GM19468 (cell line): ENCODE measurements at regions not wholly inside any gene's neighbourhood (a gene's known extent, or its start where the extent isn't known, plus 50 kb on each side); places are given as distances from the start of the nearest gene placed in this dataset.
"Not testable (repeated sequence)": the region's sequence is repeated elsewhere in the genome, so short reads cannot be mapped to it uniquely, and the experiment has no call there.

Experiments
- ATAC-seq: cut with Tn5 transposase; IDR thresholded peaks from one replicate; pipeline ENCODE4 v1.9.1; 2021; ENCODE audit warnings: mild to moderate bottlenecking, moderate library complexity, moderate number of reproducible peaks; ENCODE audit not compliant: unreplicated experiment; ENCODE audit errors: extremely low read depth

DNA sequence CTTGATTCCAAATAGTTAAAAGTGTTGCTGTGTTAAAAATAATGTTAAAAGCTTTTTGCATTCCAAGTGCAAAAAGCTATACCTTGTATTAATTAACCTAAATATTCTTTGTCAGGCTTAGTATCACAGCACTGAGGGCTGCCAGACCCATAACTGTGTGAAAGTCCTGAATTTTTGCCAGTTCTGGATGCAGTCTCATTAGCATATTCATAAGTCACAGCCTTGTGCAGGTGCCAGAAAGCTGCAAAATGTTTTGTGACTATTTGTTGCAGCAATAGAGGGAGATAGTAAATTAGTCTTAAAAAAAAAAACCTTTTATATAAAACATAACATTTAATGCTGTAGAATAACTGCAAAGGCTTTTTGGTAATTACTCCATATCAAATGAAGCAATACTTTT, 56.6 kb downstream of the SLITRK1 start:
- ATAC-seq = no peak

GRCh38 chr13:83824560-83824959, 57.7 kb downstream of the SLITRK1 start:
- no peak for ATAC-seq

DNA sequence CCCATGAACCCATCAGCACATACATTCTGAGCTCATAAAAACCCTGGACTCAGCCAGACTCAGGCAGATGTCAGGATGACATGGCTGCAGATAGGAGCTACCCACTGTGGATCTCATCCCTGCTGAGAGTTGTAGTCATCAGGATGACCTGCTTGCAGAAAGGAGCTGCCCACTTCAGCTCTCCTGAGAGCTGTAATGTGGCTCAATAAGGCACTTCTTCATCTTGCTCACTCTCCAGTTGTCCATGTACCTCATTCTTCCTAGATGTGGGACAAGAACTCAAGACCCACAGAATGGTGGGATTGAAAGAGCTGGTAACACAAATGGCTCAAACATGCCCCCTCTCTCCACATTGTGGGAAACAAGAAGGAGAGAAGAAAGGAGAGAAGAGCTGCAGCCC, 58.2 kb downstream of the SLITRK1 start:
- no peak for ATAC-seq

- no peak for ATAC-seq
Observed at GRCh38 chr13:83819611-83820010, 62.7 kb downstream of the SLITRK1 start.

DNA sequence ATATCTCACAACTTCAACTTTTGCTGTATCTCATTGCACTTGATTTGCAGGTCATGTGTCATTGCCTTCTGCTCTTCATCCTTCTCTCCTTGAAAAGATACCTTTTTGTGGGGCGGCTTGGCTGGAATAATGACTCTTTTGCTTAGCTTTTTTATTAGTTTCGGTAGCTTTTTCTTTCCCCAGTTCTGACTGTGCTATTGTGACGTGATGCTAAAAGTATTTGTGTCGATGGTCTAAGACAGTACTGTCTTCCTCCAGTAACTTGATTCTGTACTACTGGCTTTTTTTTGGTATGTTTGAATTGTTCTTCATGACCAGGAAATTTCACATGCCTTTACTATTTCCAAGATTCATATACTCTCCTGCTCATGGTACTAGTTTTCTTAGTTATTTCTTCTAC, 63.1 kb downstream of the SLITRK1 start:
- no peak for ATAC-seq

DNA sequence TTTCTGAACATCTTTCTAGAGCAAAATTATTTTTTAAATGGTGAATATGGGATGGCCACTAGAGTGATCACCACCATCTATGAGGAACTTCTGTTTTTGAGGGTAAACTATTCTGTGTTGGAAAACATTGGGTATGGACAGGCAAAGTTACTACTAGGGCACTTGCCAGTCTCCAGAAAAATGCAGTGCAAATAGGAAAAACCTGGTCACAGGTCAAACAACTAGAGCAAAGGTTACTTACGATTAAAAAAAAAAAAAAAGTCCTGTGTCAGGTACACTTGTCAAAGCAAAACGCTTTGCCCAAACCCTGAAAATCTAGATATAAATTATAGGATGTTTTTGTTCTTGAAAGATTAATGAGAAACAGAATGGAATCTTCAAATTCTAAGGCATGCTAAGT, 66.2 kb downstream of the SLITRK1 start:
- ATAC-seq = no peak

DNA sequence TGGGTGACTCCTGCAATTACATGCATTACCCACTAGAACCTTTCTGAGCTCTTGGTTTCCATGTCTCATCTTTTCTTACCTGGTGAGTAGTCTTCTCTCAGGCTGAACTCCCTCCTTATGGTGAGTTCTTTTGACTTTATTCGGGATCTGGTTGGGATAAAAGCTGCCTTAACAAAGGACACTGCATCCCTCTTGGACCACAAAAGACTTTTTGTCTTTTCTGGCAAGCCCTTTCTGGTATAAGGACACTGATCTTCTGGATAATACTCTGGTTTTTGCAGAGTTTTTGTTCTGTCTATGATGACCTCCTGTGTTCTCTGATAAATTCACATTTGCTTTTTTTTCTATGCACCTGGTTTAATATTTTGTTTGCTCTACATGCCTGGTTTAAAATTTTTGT, 66.7 kb downstream of the SLITRK1 start:
- no peak for ATAC-seq

- ATAC-seq = no peak
Observed at GRCh38 chr13:83810136-83810535, 72.1 kb downstream of the SLITRK1 start.

GRCh38 chr13:83804356-83804962, 77.8 kb downstream of the SLITRK1 start:
- ATAC-seq = no peak

- no peak for ATAC-seq
Observed at GRCh38 chr13:83798731-83799130, 83.5 kb downstream of the SLITRK1 start.

DNA sequence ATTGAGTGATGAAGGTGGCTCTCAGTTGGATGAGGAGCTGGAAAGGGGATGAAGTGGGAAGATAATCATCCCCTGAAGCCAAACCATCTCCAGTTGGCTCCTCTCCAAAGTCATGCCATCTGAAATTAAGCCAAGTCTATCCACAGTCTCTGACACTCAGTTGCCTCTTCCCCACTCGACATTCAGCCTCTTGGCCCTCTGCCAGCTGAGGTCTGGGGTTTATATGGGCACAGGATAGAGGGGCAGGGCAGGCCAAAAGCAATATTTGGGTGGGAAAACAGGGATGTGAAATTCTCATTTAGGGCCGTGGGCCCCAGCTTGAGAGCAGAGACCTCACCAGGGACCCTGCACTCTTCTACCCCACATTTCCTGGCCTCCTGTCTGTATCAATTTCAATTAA, 85.9 kb downstream of the SLITRK1 start:
- ATAC-seq = no peak

GRCh38 chr13:83794583-83794982, 87.7 kb downstream of the SLITRK1 start:
- ATAC-seq = no peak

DNA sequence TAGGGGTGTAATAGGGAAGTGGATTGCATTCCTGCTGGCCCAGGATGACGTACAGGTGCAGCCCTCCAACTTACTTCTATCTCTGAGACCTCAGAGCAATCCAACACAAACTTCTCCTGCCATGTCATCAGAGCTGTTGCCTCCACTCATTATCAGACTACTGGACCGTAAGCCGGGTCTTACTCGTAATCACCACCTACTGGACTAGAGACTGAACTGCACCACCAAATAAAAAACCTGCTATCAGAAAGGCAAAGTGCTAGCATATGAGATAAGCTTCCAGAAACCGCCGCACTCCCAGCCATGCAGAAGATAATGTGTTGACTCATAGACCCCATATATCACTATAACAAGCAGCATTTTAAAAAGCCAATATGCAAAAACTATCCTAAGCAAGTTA, 102.0 kb downstream of the SLITRK1 start:
- no peak for ATAC-seq

DNA sequence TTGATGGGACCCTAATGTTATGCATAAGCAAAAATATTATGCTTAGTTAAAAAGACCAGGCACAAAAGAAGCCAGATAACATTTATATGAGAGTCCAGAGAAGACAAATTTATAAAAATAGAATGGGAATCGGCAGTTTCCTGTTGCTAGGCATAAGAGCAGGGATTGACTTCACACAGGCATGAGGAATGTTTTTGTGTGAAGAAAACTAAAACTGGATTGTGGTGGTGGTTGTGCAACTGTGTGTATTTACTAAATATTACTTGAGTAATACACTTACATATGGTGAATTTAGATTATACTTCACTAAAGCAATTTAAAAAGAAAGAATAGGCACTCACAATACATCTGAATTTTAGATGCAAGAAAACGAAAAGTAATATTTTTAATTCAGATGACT, 108.3 kb downstream of the SLITRK1 start:
- no peak for ATAC-seq

DNA sequence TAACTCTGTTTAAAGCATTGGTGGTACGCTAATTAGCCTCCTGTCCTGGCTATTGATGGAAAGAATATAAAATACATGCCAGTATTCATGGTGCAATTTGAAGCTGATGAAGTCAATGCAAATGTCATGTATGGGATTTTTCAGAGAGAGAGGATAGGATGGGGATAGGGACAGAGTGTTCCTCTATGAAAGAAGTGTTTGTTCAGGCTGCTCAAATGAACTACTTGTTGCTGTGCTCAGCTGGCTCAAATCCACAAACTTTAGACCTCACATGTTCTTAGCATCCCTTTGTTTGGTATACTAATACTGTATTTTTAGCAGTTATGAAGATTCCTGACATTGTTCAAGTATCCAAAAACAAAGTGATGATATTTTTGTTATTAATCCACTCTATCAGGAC, 116.5 kb downstream of the SLITRK1 start:
- ATAC-seq = no peak

GRCh38 chr13:83761631-83762030, 120.6 kb downstream of the SLITRK1 start:
- no peak for ATAC-seq

DNA sequence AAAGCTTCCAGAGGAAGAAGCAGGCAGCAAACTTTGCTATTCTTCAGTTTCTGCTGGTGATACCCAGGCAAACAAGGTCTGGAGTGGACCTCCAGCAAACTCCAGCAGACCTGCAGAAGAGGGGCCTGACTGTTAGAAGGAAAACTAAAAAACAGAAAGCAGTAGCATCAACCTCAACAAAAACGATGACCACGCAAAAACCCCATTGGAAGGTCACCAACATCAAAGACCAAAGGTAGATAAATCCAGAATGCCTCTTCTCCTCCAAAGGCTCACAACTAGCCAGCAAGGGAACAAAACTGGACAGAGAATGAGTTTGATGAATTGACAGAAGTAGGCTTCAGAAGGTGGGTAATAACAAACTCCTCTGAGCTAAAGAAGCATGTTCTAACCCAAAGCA, 127.1 kb downstream of the SLITRK1 start:
- not testable (repeated sequence) for ATAC-seq

GRCh38 chr13:83753912-83754624, 128.2 kb downstream of the SLITRK1 start:
- ATAC-seq = no peak

- no peak for ATAC-seq
Observed at GRCh38 chr13:83752141-83752540, 130.1 kb downstream of the SLITRK1 start.

DNA sequence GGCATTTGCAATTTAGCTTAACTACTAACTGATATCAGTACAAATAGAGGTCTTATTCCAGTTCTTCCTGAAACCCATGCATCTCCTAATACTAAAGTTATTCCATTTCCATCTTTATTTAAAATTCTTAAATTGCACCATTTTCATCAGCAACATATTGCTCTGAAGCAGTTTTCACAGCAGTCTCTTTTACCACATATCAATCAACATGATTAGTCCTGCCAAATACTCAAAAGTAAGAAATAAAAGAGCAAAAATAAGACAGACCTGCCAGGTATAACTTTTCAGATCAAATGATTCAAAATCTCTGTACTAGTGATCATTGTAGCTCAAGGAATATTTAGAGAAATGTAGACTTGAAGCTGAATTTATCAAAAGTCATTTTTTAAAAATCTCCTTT, 141.7 kb downstream of the SLITRK1 start:
- ATAC-seq = no peak

DNA sequence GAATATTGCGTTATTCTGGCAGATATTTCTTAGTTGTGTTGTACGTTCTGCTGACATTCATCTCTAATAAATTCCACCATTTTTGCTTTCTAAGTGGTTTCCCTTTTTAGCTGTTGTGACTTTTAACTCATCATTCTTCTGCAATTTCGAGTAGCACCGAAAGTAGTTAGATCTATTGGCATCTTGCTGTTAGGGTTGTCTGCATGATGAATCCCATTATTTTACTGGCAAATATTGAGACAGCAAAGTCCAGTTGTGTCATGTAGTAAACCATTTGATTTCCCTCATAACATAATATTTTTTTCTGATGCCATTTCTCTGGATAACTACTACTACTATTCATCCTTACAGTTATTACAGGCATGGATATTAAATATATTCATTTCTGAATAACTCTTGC, 143.9 kb downstream of the SLITRK1 start:
- no peak for ATAC-seq

DNA sequence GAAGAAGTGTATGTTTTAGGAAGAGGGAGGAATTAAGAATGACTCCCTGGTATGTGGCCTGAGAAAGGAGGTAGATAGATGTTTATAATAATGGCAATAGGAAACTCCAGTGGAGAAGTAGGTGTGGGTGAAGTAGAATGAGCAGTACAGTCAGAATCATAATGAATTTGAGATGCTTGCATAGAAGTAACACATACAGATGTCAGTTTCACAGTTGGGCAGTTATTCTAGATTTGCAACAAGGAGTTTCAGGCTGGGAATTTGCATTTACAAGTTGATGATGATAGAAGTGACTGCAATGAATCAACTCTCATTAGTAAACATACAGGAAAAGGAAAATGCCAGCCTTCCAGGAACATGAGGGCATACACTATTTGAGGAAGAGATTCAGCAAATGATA, 149.0 kb downstream of the SLITRK1 start:
- ATAC-seq = no peak
